ENCODE measurements at regions not wholly inside any gene's neighbourhood (a gene's known extent, or its start where the extent isn't known, plus 50 kb on each side); places are given as distances from the start of the nearest gene placed in this dataset.

DNA sequence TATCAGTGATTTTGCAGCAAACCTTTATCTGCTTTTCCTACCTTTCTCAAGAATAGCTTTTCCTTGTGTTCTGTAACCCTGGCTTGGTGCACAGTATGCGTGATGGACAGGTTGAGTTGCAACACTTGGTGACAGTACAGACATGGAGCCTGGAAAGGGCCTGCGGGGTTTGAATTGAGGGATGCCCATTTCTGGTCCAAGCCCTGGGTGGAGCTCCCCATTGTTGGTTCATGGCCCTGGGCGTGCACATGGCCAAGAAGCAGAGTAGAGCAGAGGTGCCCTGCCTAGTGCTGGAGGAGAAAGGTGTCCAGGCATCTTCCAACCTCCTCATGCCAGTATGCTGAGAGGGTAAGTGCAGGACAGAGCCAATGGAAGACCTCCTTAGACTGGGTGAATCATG is 106.6 kb upstream of the MKLN1 start:
- TF ChIP-seq, protein P1, sequence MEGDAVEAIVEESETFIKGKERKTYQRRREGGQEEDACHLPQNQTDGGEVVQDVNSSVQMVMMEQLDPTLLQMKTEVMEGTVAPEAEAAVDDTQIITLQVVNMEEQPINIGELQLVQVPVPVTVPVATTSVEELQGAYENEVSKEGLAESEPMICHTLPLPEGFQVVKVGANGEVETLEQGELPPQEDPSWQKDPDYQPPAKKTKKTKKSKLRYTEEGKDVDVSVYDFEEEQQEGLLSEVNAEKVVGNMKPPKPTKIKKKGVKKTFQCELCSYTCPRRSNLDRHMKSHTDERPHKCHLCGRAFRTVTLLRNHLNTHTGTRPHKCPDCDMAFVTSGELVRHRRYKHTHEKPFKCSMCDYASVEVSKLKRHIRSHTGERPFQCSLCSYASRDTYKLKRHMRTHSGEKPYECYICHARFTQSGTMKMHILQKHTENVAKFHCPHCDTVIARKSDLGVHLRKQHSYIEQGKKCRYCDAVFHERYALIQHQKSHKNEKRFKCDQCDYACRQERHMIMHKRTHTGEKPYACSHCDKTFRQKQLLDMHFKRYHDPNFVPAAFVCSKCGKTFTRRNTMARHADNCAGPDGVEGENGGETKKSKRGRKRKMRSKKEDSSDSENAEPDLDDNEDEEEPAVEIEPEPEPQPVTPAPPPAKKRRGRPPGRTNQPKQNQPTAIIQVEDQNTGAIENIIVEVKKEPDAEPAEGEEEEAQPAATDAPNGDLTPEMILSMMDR (optimal IDR thresholded peaks at IDR 0.05 in 1 of 3, IDR thresholded peaks at IDR 0.05 in 1 of 3, conservative IDR thresholded peaks at IDR 0.05 in 1 of 3; ENCODE audit: extremely low read depth in 1 of 3, insufficient read depth in 2 of 3, low read length in 3 of 3) = no peak
- no peak for TF ChIP-seq EZH2 (IDR thresholded peaks at IDR 0.05; ENCODE audit: low read length)

All from keratinocyte (primary cell).